ENCODE measurements at regions not wholly inside any gene's neighbourhood (a gene's known extent, or its start where the extent isn't known, plus 50 kb on each side); places are given as distances from the start of the nearest gene placed in this dataset.

GRCh38 chr17:77601054-77601979 lies 357.2 kb upstream of the TNRC6C start (continued):
- TF ChIP-seq TAF1 (conservative IDR thresholded peaks at IDR 0.05): no peak
- no peak for TF ChIP-seq FOXA2 (IDR thresholded peaks at IDR 0.05)
- TF ChIP-seq NR2F2 (IDR thresholded peaks at IDR 0.05): no peak

GRCh38 chr17:77602062-77602746 lies 356.3 kb upstream of the TNRC6C start:
- H3K4me3 ChIP-seq (ENCODE audit: low read depth in 1 of 3, low read length in 3 of 3): no peak overlapping the region
- no peak for TF ChIP-seq CTCF (IDR thresholded peaks at IDR 0.05; ENCODE audit: low read depth, low read length, missing input control)
- no peak for TF ChIP-seq REST (IDR thresholded peaks at IDR 0.05)
- TF ChIP-seq SP1 (IDR thresholded peaks at IDR 0.05): peak; percentile 7
- H3K9ac ChIP-seq (ENCODE audit: low read depth in 1 of 2, low read length in 2 of 2): no peak overlapping the region
- no peak for DNase-seq (ENCODE audit: low spot score)
- no peaks in the 10 kb centered on the region for H3K9me3 ChIP-seq (ENCODE audit: control insufficient read depth in 4 of 4, low read length in 3 of 4)
- no peaks in the 10 kb centered on the region for H3K4me1 ChIP-seq (ENCODE audit: control insufficient read depth in 4 of 4, insufficient read depth in 4 of 4, low read length in 3 of 4)
- 76% methylated on average over 11 of the region's 11 CpGs for WGBS
- peak overlapping the region in 1 of 2 donors; percentile 26 for H3K27ac ChIP-seq (ENCODE audit: low read depth in 1 of 2, low read length in 2 of 2)
- no peaks in the 10 kb centered on the region for H3K27me3 ChIP-seq (ENCODE audit: control insufficient read depth in 4 of 4, insufficient read depth in 4 of 4, low read length in 3 of 4)
- no peaks in the 10 kb centered on the region for H3K36me3 ChIP-seq (ENCODE audit: control insufficient read depth in 4 of 4, insufficient read depth in 3 of 4, low read depth in 1 of 4, low read length in 3 of 4)

GRCh38 chr17:77602883-77603640 lies 355.4 kb upstream of the TNRC6C start:
- Histone ChIP-seq H3K27me3 (ENCODE audit: control insufficient read depth in 4 of 4, insufficient read depth in 4 of 4, low read length in 3 of 4) (no peaks in the 10 kb centered on the region), H3K9me3 (ENCODE audit: control insufficient read depth in 4 of 4, low read length in 3 of 4) (no peaks in the 10 kb centered on the region), H3K36me3 (ENCODE audit: control insufficient read depth in 4 of 4, insufficient read depth in 3 of 4, low read depth in 1 of 4, low read length in 3 of 4) (no peaks in the 10 kb centered on the region), H3K4me3 (ENCODE audit: low read depth in 1 of 3, low read length in 3 of 3) (no peak overlapping the region), H3K27ac (ENCODE audit: low read depth in 1 of 2, low read length in 2 of 2) (no peak overlapping the region), H3K9ac (ENCODE audit: low read depth in 1 of 2, low read length in 2 of 2) (no peak overlapping the region), H3K4me1 (ENCODE audit: control insufficient read depth in 4 of 4, insufficient read depth in 4 of 4, low read length in 3 of 4) (no peaks in the 10 kb centered on the region)
- DNase-seq (ENCODE audit: low spot score): no peak
- WGBS: 82% methylated on average over 24 of the region's 24 CpGs
- TF ChIP-seq TAF1 (conservative IDR thresholded peaks at IDR 0.05) (no peak), REST (IDR thresholded peaks at IDR 0.05) (no peak), MAX (IDR thresholded peaks at IDR 0.05) (no peak), FOXA2 (IDR thresholded peaks at IDR 0.05) (no peak), ZBTB33 (IDR thresholded peaks at IDR 0.05) (no peak), JUND (IDR thresholded peaks at IDR 0.05) (no peak), FOXA1 (IDR thresholded peaks at IDR 0.05) (no peak), CTCF (IDR thresholded peaks at IDR 0.05; ENCODE audit: low read depth, low read length, missing input control) (no peak), EGR1 (IDR thresholded peaks at IDR 0.05; ENCODE audit: low read depth in 2 of 2) (no peak)

Measured in liver (tissue), 8 donors.